NCI-H1092 (cell line): ENCODE measurements at regions not wholly inside any gene's neighbourhood (a gene's known extent, or its start where the extent isn't known, plus 50 kb on each side); places are given as distances from the start of the nearest gene placed in this dataset.
A peak's percentile ranks its signal among the peaks of the same experiment; 100 is the strongest.

Experiments
- DNase-seq: peaks from one replicate; lab custom pipeline; 2025; lab: John Stamatoyannopoulos, UW

DNA sequence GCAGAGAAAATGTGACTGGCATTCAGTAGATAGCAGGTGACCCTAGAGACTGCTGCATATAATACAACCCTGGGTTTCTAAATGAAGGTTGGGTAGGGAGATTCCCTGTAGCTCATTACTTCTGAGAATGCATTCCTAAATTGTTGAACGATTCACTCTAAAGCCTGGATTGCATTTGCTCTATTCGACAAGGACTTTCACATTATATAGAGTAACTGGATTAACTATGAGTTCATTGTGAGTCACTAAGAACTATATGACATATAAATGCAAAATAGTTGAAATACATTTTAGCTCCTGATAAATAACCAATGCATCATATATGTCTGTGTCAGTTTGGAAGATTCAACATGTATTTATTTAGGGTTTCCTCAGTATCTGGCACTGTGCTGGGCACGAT lies 294.7 kb upstream of the CCDC54 start:
- DNase-seq = no peak

- DNase-seq = no peak
Measured at GRCh38 chr3:107085261-107085660, 292.0 kb upstream of the CCDC54 start.

GRCh38 chr3:107092121-107092520 lies 285.1 kb upstream of the CCDC54 start:
- DNase-seq = no peak

- DNase-seq = no peak
Measured at GRCh38 chr3:107098864-107099263, 278.4 kb upstream of the CCDC54 start.

DNA sequence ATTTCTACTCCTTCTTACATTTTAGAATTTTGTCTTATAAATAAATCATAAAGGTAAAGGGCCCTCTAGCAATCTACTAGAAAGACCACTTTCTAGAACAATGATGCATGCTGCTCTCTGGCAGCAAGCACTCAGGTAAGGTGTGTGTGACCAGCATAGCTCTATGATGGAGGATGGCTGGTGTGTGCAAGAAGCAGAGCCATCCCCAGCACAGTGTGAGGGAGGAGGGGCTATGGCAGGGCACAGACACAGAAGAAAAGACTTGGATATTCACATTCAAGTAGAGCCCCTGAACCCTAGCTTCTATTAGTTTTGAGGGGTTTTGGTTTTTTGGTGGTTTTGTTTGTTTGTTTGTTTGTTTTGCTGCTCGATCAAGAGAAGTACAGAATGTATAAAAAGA lies 277.1 kb upstream of the CCDC54 start:
- no peak for DNase-seq

GRCh38 chr3:107100573-107100972 lies 276.7 kb upstream of the CCDC54 start:
- DNase-seq = no peak

GRCh38 chr3:107103786-107104185 lies 273.5 kb upstream of the CCDC54 start:
- DNase-seq = no peak

DNA sequence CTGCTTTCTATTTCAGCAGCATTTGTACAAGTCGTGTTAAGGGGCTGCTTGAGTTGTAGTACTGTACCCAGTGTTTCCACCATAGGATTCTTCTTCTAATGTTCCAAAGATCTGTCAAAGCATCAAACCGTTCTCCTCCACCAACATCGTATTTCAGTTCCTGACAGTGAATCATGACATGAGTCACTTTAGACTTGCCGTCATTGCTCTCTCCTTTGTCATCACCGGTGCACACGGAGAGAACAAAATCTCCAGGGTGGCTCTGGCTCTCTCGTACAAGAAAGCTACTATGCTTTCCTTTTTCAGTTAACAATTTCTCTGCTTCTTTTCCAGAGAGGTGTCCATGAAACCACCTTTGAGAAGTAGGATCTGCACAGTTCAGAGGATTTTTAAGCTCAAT lies 270.9 kb upstream of the CCDC54 start:
- DNase-seq = no peak

DNA sequence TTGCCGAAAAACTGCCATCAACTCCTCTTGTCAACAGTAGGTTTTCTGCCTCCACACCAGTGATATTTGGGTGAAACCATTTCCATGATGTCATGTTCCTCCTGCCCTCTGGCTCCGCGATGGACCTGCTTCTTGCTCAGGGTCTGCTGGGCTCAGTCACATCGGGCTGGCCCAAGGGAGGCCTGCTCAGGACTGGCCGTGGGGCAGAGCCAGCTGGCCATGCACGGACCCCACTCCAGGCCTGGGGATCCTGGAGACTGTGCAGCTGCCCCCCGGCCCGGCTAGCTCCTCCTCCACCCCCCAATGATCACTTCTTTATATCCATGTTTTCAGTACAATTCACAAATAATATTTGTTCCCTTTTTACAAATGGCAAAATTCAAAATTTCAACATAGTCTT lies 270.3 kb upstream of the CCDC54 start:
- DNase-seq = no peak

DNA sequence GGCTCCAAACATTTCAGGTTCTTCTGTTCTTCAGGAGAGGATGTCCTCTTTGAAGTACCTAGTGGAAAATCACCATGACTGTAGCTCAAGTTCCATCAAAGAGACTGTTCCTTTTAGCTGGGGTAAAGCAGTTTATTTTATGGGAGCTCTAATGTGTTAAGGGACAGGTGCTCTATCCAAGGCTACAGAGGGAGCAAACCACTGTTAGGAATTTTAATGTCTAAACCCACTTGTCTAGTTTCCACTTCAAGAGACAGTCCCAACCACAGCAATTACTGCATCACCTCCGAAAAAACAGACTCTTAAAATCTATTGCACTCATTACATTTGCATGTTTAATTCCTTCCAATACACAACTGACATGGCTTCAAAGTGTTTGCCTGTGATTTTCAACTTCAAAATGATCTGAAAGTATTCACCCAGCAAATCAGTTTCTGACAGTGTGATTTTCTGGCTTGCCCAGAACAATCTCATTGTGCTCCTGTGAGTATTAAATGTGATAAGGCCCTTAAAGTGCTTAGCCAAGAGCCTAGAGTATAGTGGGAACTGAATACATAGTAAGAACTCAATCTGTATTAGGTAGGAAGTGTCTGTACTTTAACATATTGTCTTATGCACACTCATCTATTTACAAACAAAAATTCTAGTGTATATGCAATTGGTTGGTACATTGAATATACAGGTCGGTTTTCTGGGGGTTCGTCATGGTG lies 266.5 kb upstream of the CCDC54 start:
- DNase-seq = no peak

DNA sequence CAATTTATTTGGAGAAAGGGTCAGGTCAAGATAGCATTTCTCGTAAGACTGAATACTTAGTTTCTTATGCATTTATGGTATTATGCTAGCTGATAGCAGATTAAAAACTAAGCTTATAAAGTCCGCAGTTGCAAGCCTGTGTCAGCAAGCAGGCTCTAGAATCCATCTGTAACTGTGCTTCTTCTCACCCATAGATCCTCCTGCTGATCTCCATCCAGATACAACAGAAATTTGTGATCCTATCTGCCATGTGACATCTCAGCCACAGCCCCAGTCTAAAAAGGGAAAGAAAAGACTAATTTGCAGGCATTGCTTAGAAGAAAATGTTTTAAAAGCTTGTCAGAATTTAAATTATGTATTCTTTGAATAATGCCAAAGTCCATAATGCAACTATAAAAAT lies 265.4 kb upstream of the CCDC54 start:
- no peak for DNase-seq

DNA sequence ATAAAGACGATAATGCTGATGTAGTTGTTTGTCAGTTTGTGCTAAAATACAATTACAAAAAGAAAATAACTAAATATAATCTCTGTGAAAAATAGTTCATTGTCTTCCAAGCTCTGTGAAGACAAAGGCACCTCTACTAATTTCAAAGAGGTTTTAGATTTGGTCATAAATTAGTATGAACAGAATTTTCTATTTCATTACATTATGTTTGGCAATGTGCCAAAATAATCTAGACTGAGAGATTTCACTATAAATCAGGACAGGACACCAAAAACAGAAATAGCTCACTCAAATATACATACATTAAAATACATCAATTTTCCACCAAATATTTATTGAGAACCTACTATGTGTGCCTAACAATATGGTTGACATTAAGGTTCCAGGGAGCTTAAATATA lies 264.9 kb upstream of the CCDC54 start:
- no peak for DNase-seq

DNA sequence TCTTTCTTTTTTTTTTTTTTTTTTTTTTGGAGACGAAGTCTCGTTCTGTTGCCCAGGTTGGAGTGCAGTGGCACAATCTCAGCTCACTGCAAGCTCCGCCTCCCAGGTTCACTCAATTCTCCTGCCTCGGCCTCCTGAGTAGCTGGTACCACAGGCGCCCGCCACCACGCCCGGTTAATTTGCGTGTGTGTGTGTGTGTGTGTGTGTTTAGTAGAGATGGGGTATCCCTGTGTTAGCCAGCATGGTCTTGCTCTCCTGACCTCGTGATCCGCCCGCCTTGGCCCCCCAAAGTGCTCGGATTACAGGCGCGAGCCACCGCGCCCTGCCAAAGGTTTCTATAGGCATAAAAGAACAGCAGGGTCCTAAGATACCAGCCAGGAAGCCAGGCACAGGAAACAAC lies 261.0 kb upstream of the CCDC54 start:
- no peak for DNase-seq

- DNase-seq = no peak
Measured at GRCh38 chr3:107117156-107117555, 260.1 kb upstream of the CCDC54 start.

DNA sequence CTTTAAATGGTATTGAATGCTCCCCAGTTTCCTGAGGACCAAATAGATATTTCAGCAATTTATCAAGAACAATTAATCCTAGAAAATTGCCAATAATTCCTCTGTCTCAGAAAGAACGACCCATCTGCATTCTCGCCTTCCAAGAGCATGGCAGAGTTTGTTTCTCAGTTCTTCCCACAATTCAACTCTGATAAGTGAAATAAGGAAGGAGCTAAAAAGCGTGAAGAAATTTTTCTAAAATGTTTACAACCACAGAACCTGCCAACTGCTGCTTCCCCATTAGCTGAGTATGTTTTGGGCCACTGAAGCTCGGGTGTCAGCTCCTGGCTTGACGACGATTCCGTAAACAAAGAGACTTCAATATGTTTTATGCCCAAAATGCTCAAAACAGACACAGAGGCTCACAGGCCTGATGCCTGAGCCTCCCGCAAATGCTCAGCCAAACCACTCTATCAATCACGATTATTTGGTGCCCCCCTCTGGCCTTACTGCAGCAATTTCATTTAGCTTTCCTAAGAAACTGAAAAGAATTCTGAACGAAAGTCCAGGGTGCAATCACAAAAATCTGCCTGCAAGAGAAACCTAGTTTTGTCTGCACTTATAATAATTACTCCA lies 259.2 kb upstream of the CCDC54 start:
- peak; percentile 33 for DNase-seq

DNA sequence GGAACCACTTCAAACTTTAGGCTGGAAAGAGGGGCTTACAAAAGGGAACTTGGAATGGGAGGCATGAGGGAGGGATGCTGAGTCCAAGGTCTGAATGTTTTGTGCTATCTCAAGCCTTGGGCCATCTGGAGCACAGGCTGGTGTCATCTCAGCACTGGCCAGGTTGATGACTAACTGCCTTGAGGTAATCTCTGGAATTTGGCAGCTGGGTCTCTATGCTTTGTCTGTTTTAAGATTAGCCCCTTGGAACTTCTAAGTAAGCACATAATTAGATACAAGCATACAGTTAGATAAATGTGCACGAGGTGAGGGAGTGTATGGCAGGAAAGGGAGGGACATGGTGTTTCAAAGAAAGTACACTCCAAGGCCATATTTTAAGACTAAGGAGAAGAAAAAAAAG lies 252.4 kb upstream of the CCDC54 start:
- DNase-seq = no peak

- DNase-seq = no peak
Measured at GRCh38 chr3:107128946-107129345, 248.3 kb upstream of the CCDC54 start.

DNA sequence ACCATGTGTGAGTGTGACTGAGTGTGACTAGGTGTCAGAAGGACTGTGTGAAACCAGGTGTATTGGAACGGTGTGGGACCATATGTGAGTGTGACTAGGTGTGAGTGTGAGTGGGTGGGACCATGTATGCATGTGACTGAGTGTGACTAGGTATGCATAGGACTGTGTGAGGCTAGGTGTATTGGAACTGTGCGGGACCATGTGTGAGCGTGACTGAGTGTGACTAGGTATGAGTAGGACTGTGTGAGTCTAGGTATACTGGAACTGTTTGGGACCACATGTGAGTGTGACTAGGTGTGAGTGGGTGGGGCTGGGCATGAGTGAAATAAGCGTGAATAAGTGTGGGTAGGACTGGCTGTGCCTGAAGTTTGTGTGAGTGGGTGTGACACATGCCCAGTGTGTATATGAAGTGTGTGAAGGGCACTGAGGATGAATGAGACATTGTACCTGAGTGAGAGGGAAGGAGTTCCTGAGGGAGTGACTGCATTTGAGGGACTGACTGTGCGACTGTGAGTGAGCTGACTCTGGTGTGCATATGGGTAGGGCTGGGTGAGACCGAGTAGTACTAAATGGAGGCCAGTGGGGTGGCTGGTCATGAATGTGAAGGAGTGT lies 247.0 kb upstream of the CCDC54 start:
- no peak for DNase-seq

DNA sequence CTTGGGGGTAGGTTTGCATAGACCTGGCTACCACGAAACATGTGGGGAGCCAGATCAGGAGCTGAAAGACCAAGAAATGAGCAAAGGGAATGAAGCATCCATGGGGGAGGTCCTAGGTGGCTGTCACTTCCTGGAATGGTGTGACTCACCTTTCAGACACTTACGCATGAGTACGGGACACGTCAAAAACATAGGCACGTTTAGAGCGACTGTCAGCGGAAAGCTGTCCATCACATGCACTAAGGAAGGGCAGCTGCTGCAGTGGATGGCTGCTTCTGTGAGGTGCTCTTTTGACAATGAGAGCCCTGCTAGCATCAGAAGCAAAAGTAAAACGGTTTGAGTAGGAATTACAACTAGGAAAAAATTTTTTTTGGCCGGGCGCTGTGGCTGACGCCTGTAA lies 244.6 kb upstream of the CCDC54 start:
- no peak for DNase-seq

- no peak for DNase-seq
Measured at GRCh38 chr3:107133891-107134290, 243.3 kb upstream of the CCDC54 start.

DNA sequence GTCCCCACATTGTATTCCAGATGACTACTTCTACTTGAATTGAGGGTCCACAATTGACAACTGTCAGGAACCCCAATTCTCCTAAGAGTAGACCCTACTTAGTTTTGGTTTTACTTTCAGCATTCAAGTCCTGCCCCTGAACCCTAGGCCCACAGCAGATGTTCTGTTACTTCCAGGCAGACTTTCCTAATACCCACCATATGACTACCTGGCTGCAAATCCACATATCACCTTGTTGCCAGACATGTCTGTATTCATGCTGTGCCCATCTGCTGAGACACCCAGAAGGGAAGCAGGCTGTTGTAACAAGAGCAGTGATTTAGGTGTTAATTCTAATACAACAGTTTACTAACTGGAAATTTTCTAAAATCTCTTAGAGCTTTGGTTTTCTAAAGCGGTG lies 235.1 kb upstream of the CCDC54 start:
- no peak for DNase-seq

DNA sequence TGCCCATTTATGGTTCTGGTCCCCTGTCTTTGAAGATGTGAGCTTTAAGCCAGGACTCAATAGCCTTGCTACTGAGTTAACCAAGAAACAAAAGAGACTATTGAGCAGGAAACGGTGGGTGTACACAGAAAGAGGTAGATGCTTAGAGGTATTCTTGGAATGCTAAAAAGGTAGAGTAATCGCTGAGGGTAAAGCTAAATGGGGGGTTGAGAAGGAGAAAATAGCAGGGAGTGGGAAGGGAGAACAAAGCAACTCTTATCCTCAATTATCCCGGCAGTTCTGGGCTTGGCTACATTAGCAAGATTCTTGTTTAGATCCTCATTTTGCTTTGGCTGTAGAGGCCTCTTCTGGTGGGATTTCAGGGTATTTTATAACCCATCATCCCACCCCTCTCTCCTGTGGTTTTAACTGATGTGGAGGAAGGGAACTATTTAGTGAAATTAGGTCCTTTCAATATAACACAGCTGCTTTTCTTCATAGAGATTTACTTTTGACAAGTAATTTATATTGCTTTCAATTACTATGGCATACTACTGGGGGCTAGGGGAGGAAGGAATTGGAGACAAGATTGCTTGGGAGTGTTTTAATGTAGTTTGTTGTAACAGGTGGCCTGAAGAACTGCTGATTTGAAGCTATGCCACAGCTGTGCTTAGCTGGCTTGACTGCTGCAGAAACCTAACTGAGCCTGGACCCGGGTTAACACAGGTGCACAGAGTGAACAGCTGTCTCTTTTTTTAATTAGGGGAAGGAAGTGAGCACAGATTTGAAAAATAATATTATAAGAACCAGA lies 234.3 kb upstream of the CCDC54 start:
- DNase-seq = no peak

DNA sequence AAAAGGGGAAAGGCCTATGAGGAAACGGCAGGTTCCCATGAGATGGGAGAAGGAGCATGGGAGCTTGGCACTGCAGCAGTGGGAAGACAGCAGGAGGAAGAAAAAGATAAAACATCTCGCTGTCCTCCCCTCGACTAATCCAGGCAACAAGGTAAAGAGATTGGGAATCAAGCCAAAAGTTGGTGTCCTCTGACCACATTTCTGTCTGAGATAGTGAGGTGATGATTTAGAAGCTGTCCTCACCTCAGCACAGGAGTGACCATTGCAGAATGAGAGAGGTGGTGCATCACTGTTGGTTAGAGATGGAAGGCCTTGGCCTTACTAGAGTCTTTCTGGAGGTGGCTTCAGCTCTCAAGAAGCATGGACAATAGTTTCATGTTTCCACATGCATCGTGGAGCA lies 226.6 kb upstream of the CCDC54 start:
- no peak for DNase-seq
